MM.1S (cell line): ENCODE measurements at regions not wholly inside any gene's neighbourhood (a gene's known extent, or its start where the extent isn't known, plus 50 kb on each side); places are given as distances from the start of the nearest gene placed in this dataset.

ENCODE experiments used
- DNase-seq: peaks from one replicate; pipeline ENCODE4 v3.0.0-alpha.2; 2015
- H2AFZ ChIP-seq: fragments of 300-600 bp; sonication (generic); 2 replicates; pipeline ENCODE4 v1.6.0; 2016; ENCODE audit warnings: antibody characterized with exemption, low read length
- H3F3A ChIP-seq: fragments of 300-600 bp; sonication (generic); 2 replicates; pipeline ENCODE4 v1.6.1; 2016; ENCODE audit warnings: mild to moderate bottlenecking, antibody characterized with exemption, low read length, moderate library complexity, mixed read lengths; ENCODE audit not compliant: insufficient read depth
- H3K27ac ChIP-seq: fragments of 300-600 bp; sonication (generic); 2 replicates; pipeline ENCODE4 v1.5.1; 2016; ENCODE audit warnings: mild to moderate bottlenecking, low read length
- H3K27me3 ChIP-seq: fragments of 300-600 bp; sonication (generic); replicated peaks from 2 replicates; pipeline ENCODE4 v1.6.0; 2016; ENCODE audit warnings: low read length; ENCODE audit not compliant: insufficient read depth
- H3K36me3 ChIP-seq: fragments of 300-600 bp; sonication (generic); replicated peaks from 2 replicates; pipeline ENCODE4 v1.6.1; 2016; ENCODE audit warnings: mild to moderate bottlenecking, low read length, mixed read lengths; ENCODE audit not compliant: insufficient read depth
- H3K4me1 ChIP-seq: fragments of 300-600 bp; sonication (generic); 2 replicates; pipeline ENCODE4 v1.6.1; 2016; ENCODE audit warnings: low read length, mixed read lengths
- H3K4me2 ChIP-seq: fragments of 300-600 bp; sonication (generic); 2 replicates; pipeline ENCODE4 v1.6.0; 2016; ENCODE audit warnings: low read depth, low read length
- H3K4me3 ChIP-seq: fragments of 300-600 bp; sonication (generic); 2 replicates; pipeline ENCODE4 v1.5.1; 2016; ENCODE audit warnings: low read length, mixed read lengths
- H3K79me2 ChIP-seq: fragments of 300-600 bp; sonication (generic); 2 replicates; pipeline ENCODE4 v1.6.1; 2016; ENCODE audit warnings: mixed run types, low read length, mixed read lengths
- H3K9ac ChIP-seq: fragments of 300-600 bp; sonication (generic); 2 replicates; pipeline ENCODE4 v1.6.1; 2016; ENCODE audit warnings: low read length, mixed read lengths
- H3K9me2 ChIP-seq: fragments of 300-600 bp; sonication (generic); replicated peaks from 2 replicates; pipeline ENCODE4 v1.6.1; 2016; ENCODE audit warnings: mild to moderate bottlenecking, low read length, mixed read lengths; ENCODE audit not compliant: insufficient read depth
- H3K9me3 ChIP-seq: fragments of 300-600 bp; sonication (generic); replicated peaks from 2 replicates; pipeline ENCODE4 v1.6.1; 2016; ENCODE audit warnings: mild to moderate bottlenecking, low read length, mixed read lengths; ENCODE audit not compliant: insufficient read depth
- H4K20me1 ChIP-seq: fragments of 300-600 bp; sonication (generic); 2 replicates; pipeline ENCODE4 v1.6.1; 2016; ENCODE audit warnings: mild to moderate bottlenecking, low read length, moderate library complexity, mixed read lengths; ENCODE audit not compliant: insufficient read depth
- CTCF ChIP-seq: fragments of 300-600 bp; sonication (generic); IDR thresholded peaks from 2 replicates; pipeline ENCODE4 v1.5.1; 2016; ENCODE audit warnings: antibody characterized with exemption, low read length, mixed read lengths
- EZH2 ChIP-seq: fragments of 300-600 bp; sonication (generic); optimal IDR thresholded peaks from 2 replicates; pipeline ENCODE3; 2017; ENCODE audit warnings: low read depth, mild to moderate bottlenecking, antibody characterized with exemption, low read length, mixed read lengths
- EZH2phosphoT487 ChIP-seq: fragments of 300-600 bp; sonication (generic); IDR thresholded peaks from 2 replicates; pipeline ENCODE4 v1.6.1; 2018; ENCODE audit warnings: antibody characterized with exemption, low read length

DNA sequence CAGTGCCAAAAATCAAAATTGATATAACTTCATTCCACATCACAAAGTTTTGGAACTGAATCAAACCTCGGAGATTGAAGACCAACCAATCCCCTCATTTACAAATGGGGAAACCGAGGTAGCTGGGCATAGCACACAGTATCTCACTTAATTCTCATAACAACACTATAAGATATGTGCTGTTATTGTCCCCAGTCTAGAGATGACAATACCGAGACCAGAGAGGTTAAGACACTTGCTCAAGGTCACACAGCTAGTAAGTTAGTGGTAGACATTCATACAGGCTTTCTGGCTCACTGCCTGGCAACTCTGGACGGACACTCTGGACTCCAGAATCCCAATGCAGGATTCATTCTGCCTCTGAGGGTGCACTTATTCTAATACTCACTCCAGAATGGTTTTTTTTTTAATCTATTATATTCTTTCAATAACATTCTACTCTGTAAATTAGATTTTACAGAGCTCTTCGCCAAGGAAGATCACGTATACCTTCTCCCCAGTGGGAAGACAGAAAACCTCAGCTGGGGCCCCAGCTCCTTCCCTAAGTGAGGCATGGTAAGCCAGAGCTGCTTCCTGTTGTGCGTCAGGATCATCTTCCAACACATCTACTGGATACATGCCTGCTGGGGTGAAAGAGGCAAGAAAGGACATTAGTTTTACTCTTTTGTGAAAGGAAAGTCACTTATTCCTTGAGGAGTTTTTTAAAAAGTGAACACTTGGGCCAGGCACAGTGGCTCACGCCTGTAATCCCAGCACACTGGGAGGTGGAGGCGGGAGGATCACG lies 128.4 kb upstream of the IGF1R start:
- Histone ChIP-seq H3K27me3 (no peaks in the 10 kb centered on the region), H4K20me1 (no peaks in the 10 kb centered on the region), H3K4me3 (no peak overlapping the region), H3K79me2 (no peaks in the 10 kb centered on the region), H3K9ac (no peak overlapping the region), H3K9me2 (no peaks in the 10 kb centered on the region), H3K27ac (no peak overlapping the region), H3K4me2 (no peak overlapping the region), H3K36me3 (no peaks in the 10 kb centered on the region), H3F3A (no peaks in the 10 kb centered on the region), H2AFZ (no peak overlapping the region), H3K4me1 (no peaks in the 10 kb centered on the region), H3K9me3 (no peaks in the 10 kb centered on the region)
- DNase-seq, result no peak
- TF ChIP-seq EZH2 (no peak), EZH2phosphoT487 (no peak), CTCF (no peak)

DNA sequence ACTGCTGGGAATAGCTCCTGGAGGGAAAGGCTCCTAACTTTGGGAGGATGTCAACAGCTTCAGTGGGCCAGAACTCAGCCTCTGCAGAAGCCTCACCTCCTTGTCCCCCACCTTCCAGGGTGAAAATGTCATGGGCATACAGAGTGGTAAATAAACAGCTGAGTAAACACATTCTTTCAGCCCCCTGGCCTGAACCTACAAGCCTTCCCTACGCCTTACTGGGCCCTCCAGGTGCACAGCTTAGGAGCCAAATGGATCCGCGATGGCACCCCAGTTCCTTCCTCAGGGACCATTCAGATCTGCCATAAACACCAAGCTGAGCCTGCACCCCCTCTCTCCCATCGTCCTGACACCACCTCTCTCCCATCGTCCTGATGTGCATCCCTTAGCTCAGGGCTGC lies 126.2 kb upstream of the IGF1R start:
- no peaks in the 10 kb centered on the region for H3K4me1 ChIP-seq

DNA sequence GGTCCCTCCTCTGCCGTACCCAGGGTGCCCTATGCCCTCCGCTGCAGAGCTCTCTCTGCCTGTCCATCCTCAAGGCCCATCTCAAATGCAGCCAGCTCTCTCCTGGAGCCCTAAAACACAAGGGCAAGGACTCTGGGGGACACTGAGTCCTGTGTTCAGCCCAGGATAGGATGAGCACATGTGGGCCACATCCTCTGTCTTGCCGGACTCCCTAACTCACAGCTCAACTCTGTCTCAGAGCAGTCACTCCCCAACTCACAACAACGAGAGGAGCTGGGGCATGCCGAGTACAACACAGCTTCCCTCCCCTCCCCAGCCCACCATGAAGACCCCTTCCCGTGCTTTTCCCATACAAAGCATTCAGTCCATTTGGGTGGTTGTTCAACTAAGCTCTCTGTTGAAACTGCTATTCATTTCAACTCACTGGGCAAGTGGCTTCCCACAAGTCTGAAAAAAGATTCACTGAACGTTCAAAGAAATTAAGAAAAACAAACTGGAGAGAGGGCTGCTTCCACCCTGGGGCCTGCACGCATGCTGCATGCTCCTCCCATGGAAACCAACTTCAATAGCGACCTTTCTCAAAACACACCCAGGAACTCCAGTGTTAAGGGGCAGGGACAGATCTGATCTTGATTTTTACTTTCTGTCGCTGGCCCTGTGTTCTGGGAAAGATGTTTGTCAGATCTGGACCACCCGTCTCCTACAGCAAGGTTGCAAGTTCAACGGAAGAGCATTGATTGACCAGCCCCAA lies 124.3 kb upstream of the IGF1R start:
- Histone ChIP-seq H3K4me3 (no peak overlapping the region), H3K27ac (no peak overlapping the region), H3K9ac (no peak overlapping the region), H3K9me2 (no peaks in the 10 kb centered on the region), H3K4me2 (no peak overlapping the region), H3K79me2 (no peaks in the 10 kb centered on the region), H3K36me3 (no peaks in the 10 kb centered on the region), H2AFZ (no peak overlapping the region), H4K20me1 (no peaks in the 10 kb centered on the region), H3F3A (no peaks in the 10 kb centered on the region), H3K27me3 (no peaks in the 10 kb centered on the region), H3K4me1 (no peaks in the 10 kb centered on the region), H3K9me3 (no peaks in the 10 kb centered on the region)
- TF ChIP-seq CTCF (no peak), EZH2 (no peak), EZH2phosphoT487 (no peak)
- no peak for DNase-seq

More for the DNA sequence above, 126.2 kb upstream of the IGF1R start:
- no peaks in the 10 kb centered on the region for H3K27me3 ChIP-seq
- no peak overlapping the region for H2AFZ ChIP-seq
- H3K4me3 ChIP-seq, result no peak overlapping the region
- H3F3A ChIP-seq, result no peaks in the 10 kb centered on the region
- H3K4me2 ChIP-seq, result no peak overlapping the region
- H3K27ac ChIP-seq, result no peak overlapping the region
- H3K36me3 ChIP-seq, result no peaks in the 10 kb centered on the region
- TF ChIP-seq CTCF (no peak), EZH2 (no peak), EZH2phosphoT487 (no peak)
- H3K79me2 ChIP-seq, result no peaks in the 10 kb centered on the region
- no peak overlapping the region for H3K9ac ChIP-seq
- no peak for DNase-seq
- H3K9me2 ChIP-seq, result no peaks in the 10 kb centered on the region
- no peaks in the 10 kb centered on the region for H4K20me1 ChIP-seq
- no peaks in the 10 kb centered on the region for H3K9me3 ChIP-seq
